H1 (cell line): ENCODE measurements at regions not wholly inside any gene's neighbourhood (a gene's known extent, or its start where the extent isn't known, plus 50 kb on each side); places are given as distances from the start of the nearest gene placed in this dataset.

Source experiments
- CBX8 ChIP-seq: fragments of 300-800, 300-1000 bp; sonication (generic); IDR thresholded peaks from 2 replicates; pipeline ENCODE4 v1.7.1; 2016; ENCODE audit warnings: low read depth, low read length, borderline replicate concordance
- CHD2 ChIP-seq: IDR thresholded peaks from 2 replicates; pipeline ENCODE4 v1.6.1; 2012; ENCODE audit warnings: low read length, improper control_type of control experiment
- CREB1 ChIP-seq: IDR thresholded peaks from 2 replicates; pipeline ENCODE4 v1.6.1; 2012; ENCODE audit warnings: inconsistent platforms
- EP300 ChIP-seq, 2 experiments: IDR thresholded peaks; 1 replicate in 1 of 2; 2 replicates in 1 of 2; pipeline ENCODE4 v1.6.1; 2011 to 2012; ENCODE audit warnings: low read depth in 2 of 2, low read length in 2 of 2, mild to moderate bottlenecking in 2 of 2, borderline replicate concordance in 1 of 2, inconsistent platforms in 1 of 2, moderate library complexity in 1 of 2
- HDAC2 ChIP-seq, 2 experiments: fragments of 300-600 bp in 1 of 2; sonication (generic) in 1 of 2; IDR thresholded peaks; 2 replicates each; pipeline ENCODE4 v1.6.1; 2011 to 2012; ENCODE audit warnings: low read depth in 2 of 2, low read length in 2 of 2, mild to moderate bottlenecking in 2 of 2, moderate library complexity in 2 of 2, borderline replicate concordance in 1 of 2, inconsistent platforms in 1 of 2
- MAFK ChIP-seq: IDR thresholded peaks from 2 replicates; pipeline ENCODE4 v1.6.1; 2012; ENCODE audit warnings: low read depth, mild to moderate bottlenecking, improper control_type of control experiment, low read length
- RBBP5 ChIP-seq: IDR thresholded peaks from 2 replicates; pipeline ENCODE4 v1.7.1; 2012; ENCODE audit warnings: low read depth, mild to moderate bottlenecking, inconsistent platforms, low read length, moderate library complexity, borderline replicate concordance
- SP1 ChIP-seq: IDR thresholded peaks from 2 replicates; pipeline ENCODE4 v1.6.1; 2011; ENCODE audit warnings: low read depth, low read length
- SRF ChIP-seq: IDR thresholded peaks from 2 replicates; pipeline ENCODE4 v1.6.1; 2011; ENCODE audit warnings: mild to moderate bottlenecking, low read depth, low read length, moderate library complexity
- TF ChIP-seq, protein P1 (sequence below): fragments of 300-600 bp; sonication (generic); IDR thresholded peaks from 2 replicates; pipeline ENCODE4 v1.7.1; 2012; ENCODE audit warnings: low read length, moderate library complexity, mild to moderate bottlenecking, inconsistent platforms; ENCODE audit not compliant: insufficient replicate concordance

DNA sequence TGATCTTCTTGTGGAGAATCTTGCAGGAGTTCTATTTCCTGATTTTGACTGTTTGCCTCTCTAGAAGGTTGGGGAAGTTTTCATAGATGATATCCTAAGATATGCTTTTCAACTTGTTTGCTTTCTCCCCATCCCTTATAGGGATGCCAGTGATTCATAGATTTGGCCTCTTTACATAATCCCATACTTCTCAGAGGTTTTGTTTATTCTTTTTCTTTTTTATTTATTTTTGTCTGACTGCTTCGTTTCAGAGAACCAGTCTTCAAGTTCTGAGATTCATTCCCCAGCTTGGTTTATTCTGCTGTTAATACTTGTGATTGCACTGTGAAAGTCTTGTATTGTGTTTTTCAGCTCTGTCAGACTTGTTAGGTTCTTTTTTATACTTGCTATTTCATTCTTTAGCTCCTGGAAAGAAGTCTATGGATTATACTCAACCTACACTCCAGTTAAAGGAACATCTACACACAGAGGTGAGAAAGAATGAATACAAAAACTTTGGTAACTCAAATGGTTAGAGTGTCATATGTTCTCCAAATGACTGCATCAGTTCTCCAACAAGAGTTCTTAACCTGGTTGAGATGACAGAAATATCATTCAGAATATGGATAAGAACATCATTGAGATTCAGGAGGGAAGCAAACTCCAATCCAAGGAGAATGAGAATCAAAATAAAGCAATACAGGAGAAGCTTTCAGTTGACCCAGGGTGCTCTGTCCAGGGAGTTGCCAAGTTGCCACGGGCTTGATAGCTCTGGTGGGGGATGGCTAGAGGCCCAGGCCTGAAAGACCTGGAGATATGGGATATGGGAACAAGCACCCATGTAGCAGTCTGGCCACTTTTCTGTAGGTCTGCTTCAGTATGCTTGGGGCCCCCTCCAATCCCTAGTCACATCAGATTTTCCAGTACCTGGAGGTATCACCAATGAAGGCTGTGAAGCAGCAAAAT is 150.3 kb downstream of the AHR start (continued):
- TF ChIP-seq, protein P1, sequence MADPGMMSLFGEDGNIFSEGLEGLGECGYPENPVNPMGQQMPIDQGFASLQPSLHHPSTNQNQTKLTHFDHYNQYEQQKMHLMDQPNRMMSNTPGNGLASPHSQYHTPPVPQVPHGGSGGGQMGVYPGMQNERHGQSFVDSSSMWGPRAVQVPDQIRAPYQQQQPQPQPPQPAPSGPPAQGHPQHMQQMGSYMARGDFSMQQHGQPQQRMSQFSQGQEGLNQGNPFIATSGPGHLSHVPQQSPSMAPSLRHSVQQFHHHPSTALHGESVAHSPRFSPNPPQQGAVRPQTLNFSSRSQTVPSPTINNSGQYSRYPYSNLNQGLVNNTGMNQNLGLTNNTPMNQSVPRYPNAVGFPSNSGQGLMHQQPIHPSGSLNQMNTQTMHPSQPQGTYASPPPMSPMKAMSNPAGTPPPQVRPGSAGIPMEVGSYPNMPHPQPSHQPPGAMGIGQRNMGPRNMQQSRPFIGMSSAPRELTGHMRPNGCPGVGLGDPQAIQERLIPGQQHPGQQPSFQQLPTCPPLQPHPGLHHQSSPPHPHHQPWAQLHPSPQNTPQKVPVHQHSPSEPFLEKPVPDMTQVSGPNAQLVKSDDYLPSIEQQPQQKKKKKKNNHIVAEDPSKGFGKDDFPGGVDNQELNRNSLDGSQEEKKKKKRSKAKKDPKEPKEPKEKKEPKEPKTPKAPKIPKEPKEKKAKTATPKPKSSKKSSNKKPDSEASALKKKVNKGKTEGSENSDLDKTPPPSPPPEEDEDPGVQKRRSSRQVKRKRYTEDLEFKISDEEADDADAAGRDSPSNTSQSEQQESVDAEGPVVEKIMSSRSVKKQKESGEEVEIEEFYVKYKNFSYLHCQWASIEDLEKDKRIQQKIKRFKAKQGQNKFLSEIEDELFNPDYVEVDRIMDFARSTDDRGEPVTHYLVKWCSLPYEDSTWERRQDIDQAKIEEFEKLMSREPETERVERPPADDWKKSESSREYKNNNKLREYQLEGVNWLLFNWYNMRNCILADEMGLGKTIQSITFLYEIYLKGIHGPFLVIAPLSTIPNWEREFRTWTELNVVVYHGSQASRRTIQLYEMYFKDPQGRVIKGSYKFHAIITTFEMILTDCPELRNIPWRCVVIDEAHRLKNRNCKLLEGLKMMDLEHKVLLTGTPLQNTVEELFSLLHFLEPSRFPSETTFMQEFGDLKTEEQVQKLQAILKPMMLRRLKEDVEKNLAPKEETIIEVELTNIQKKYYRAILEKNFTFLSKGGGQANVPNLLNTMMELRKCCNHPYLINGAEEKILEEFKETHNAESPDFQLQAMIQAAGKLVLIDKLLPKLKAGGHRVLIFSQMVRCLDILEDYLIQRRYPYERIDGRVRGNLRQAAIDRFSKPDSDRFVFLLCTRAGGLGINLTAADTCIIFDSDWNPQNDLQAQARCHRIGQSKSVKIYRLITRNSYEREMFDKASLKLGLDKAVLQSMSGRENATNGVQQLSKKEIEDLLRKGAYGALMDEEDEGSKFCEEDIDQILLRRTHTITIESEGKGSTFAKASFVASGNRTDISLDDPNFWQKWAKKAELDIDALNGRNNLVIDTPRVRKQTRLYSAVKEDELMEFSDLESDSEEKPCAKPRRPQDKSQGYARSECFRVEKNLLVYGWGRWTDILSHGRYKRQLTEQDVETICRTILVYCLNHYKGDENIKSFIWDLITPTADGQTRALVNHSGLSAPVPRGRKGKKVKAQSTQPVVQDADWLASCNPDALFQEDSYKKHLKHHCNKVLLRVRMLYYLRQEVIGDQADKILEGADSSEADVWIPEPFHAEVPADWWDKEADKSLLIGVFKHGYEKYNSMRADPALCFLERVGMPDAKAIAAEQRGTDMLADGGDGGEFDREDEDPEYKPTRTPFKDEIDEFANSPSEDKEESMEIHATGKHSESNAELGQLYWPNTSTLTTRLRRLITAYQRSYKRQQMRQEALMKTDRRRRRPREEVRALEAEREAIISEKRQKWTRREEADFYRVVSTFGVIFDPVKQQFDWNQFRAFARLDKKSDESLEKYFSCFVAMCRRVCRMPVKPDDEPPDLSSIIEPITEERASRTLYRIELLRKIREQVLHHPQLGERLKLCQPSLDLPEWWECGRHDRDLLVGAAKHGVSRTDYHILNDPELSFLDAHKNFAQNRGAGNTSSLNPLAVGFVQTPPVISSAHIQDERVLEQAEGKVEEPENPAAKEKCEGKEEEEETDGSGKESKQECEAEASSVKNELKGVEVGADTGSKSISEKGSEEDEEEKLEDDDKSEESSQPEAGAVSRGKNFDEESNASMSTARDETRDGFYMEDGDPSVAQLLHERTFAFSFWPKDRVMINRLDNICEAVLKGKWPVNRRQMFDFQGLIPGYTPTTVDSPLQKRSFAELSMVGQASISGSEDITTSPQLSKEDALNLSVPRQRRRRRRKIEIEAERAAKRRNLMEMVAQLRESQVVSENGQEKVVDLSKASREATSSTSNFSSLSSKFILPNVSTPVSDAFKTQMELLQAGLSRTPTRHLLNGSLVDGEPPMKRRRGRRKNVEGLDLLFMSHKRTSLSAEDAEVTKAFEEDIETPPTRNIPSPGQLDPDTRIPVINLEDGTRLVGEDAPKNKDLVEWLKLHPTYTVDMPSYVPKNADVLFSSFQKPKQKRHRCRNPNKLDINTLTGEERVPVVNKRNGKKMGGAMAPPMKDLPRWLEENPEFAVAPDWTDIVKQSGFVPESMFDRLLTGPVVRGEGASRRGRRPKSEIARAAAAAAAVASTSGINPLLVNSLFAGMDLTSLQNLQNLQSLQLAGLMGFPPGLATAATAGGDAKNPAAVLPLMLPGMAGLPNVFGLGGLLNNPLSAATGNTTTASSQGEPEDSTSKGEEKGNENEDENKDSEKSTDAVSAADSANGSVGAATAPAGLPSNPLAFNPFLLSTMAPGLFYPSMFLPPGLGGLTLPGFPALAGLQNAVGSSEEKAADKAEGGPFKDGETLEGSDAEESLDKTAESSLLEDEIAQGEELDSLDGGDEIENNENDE, result no peak
- TF ChIP-seq MAFK (no peak), SRF (no peak), SP1 (no peak), HDAC2 (IDR thresholded peaks at IDR 0.05; ENCODE audit: borderline replicate concordance in 1 of 2, low read depth in 2 of 2, low read length in 2 of 2) (no peak), EP300 (IDR thresholded peaks at IDR 0.05; ENCODE audit: borderline replicate concordance in 1 of 2, low read depth in 2 of 2, low read length in 2 of 2) (no peak), CREB1 (no peak), RBBP5 (no peak), CHD2 (no peak), CBX8 (no peak)
- TF ChIP-seq, all 59 proteins: peak for 0
